K562 (cell line): ENCODE measurements at regions not wholly inside any gene's neighbourhood (a gene's known extent, or its start where the extent isn't known, plus 50 kb on each side); places are given as distances from the start of the nearest gene placed in this dataset.

Experiments used
- ATAC-seq: fragments of 200-7000 bp; cut with Tn5 transposase; 3 replicates; pipeline ENCODE4 v1.9.1; 2020; ENCODE audit warnings: moderate library complexity
- BruUV-seq: library from RNA; stranded (reverse); fragments of 400-500 nt; replicated peaks from 2 replicates; lab custom pipeline; 2021; lab: Mats Ljungman, UMichigan
- CTCF ChIA-PET: fragments of 300-600 bp; formaldehyde crosslinking; extraction: SDS; loops from one replicate; lab custom pipeline; 2021; ENCODE audit warnings: low intra/inter-chr PET ratio; lab: Yijun Ruan, JAX
- POLR2A ChIA-PET: fragments of 300-600, 350-650 bp; sonication (Branson Sonifier 250); formaldehyde crosslinking; extraction: SDS; loops from one replicate; lab custom pipeline; 2021; ENCODE audit warnings: antibody characterized with exemption, inconsistent platforms; lab: Yijun Ruan, JAX
- DNase-seq, 4 experiments: peaks; one replicate each; pipeline versions ENCODE4 v3.0.0 to v3.0.0-alpha.2; 2011 to 2018; ENCODE audit warnings: low spot score in 3 of 4, mixed read lengths in 3 of 4; ENCODE audit errors: extremely low read depth in 1 of 4
- FAIRE-seq: peaks from 2 replicates; lab custom pipeline; 2011; peaks lifted over from hg19 to GRCh38; lab: Jason Lieb, UNC
- H2AFZ ChIP-seq: 2 replicates; pipeline ENCODE4 v1.6.0; 2011; ENCODE audit warnings: low read depth, low read length, control low read depth, inconsistent platforms
- H3K27ac ChIP-seq: fragments of 200-600 bp; 3 replicates; pipeline ENCODE4 v1.8.0; 2011; ENCODE audit warnings: low read depth, mild to moderate bottlenecking, control low read depth, inconsistent platforms, low read length, moderate library complexity, mixed read lengths; ENCODE audit errors: extremely low read depth
- H3K27me3 ChIP-seq, 2 experiments: fragments of 300-600 bp in 1 of 2; 2 replicates in 1 of 2; 3 replicates in 1 of 2; pipeline versions ENCODE4 v1.6.0 to v1.8.0; 2011; ENCODE audit warnings: inconsistent platforms in 2 of 2, low read length in 2 of 2, mild to moderate bottlenecking in 1 of 2, mixed read lengths in 1 of 2, moderate library complexity in 1 of 2; ENCODE audit not compliant: control insufficient read depth in 2 of 2, insufficient read depth in 2 of 2
- H3K36me3 ChIP-seq: fragments of 300-600 bp; 3 replicates; pipeline ENCODE4 v1.8.0; 2011; ENCODE audit warnings: mild to moderate bottlenecking, low read length, inconsistent platforms; ENCODE audit not compliant: control insufficient read depth, insufficient read depth
- H3K4me1 ChIP-seq, 2 experiments: fragments of 200-600 bp in 1 of 2; replicated peaks in 1 of 2; 2 replicates in 1 of 2; 3 replicates in 1 of 2; pipeline versions ENCODE4 v1.5.1 to v1.8.0; 2011; ENCODE audit warnings: inconsistent platforms in 2 of 2, low read length in 2 of 2, mild to moderate bottlenecking in 1 of 2, mixed read lengths in 1 of 2, moderate library complexity in 1 of 2; ENCODE audit not compliant: control insufficient read depth in 2 of 2, insufficient read depth in 2 of 2
- H3K4me2 ChIP-seq: 2 replicates; pipeline ENCODE4 v1.6.1; 2011; ENCODE audit warnings: low read length, control low read depth, inconsistent platforms, mixed read lengths; ENCODE audit not compliant: insufficient read depth
- H3K4me3 ChIP-seq: fragments of 200-600 bp; sonication (generic), shearing (Covaris generic); 2 replicates; pipeline ENCODE4 v1.5.1; 2016; ENCODE audit warnings: control low read depth, inconsistent platforms
- H3K79me2 ChIP-seq: fragments of 200-600 bp; 3 replicates; pipeline ENCODE4 v1.8.0; 2011; ENCODE audit warnings: low read length, inconsistent platforms; ENCODE audit not compliant: control insufficient read depth, insufficient read depth
- H3K9ac ChIP-seq, 2 experiments: 2 replicates each; pipeline versions ENCODE4 v1.6.0 to v1.6.1; 2011; ENCODE audit warnings: low read depth in 2 of 2, low read length in 2 of 2, control low read depth in 1 of 2, inconsistent platforms in 1 of 2, mild to moderate bottlenecking in 1 of 2, mixed read lengths in 1 of 2; ENCODE audit not compliant: insufficient read depth in 1 of 2
- H3K9me1 ChIP-seq: one replicate; pipeline ENCODE4 v1.6.0; 2011; ENCODE audit warnings: inconsistent platforms, mild to moderate bottlenecking, low read length, moderate library complexity; ENCODE audit not compliant: control insufficient read depth, insufficient read depth
- H3K9me3 ChIP-seq: replicated peaks from 2 replicates; pipeline ENCODE4 v1.5.1; 2011; ENCODE audit warnings: low read depth, low read length, inconsistent platforms; ENCODE audit not compliant: control insufficient read depth, insufficient read depth
- H4K20me1 ChIP-seq: replicated peaks from 2 replicates; pipeline ENCODE4 v1.6.1; 2011; ENCODE audit warnings: low read length, inconsistent platforms, mixed read lengths; ENCODE audit not compliant: control insufficient read depth, insufficient read depth
- COPS2 ChIP-seq: fragments of 450-650 bp; conservative IDR thresholded peaks from 2 replicates; pipeline ENCODE4 v1.6.1; 2016; ENCODE audit warnings: mild to moderate bottlenecking, moderate library complexity
- FOSL1 ChIP-seq: fragments of 200-800 bp; sonication (Bioruptor generic); conservative IDR thresholded peaks from 2 replicates; pipeline ENCODE4 v1.6.1; 2016; ENCODE audit warnings: missing genetic modification characterization, missing compliant biosample characterization
- GABPB1 ChIP-seq: sonication (generic); formaldehyde crosslinking; IDR thresholded peaks from 2 replicates; pipeline ENCODE4 v1.8.0; 2022; ENCODE audit warnings: mild to moderate bottlenecking, missing genetic modification reagents
- KDM1A ChIP-seq, 2 experiments: fragments of 450-650 bp; IDR thresholded peaks; 2 replicates each; pipeline ENCODE4 v1.6.1; 2016; ENCODE audit warnings: mild to moderate bottlenecking in 2 of 2
- PCBP1 ChIP-seq: fragments of 200-400 bp; formaldehyde crosslinking; IDR thresholded peaks from 2 replicates; pipeline ENCODE4 v1.6.1; 2018; ENCODE audit warnings: mild to moderate bottlenecking, low read depth, low read length; ENCODE audit not compliant: poor library complexity, severe bottlenecking
- RCOR1 ChIP-seq, 2 experiments: IDR thresholded peaks; 2 replicates each; pipeline ENCODE4 v1.6.1; 2012; ENCODE audit warnings: low read depth in 2 of 2, low read length in 2 of 2, borderline replicate concordance in 1 of 2, improper control_type of control experiment in 1 of 2
- XRCC3 ChIP-seq: fragments of 450-650 bp; IDR thresholded peaks from 2 replicates; pipeline ENCODE4 v1.6.1; 2017; ENCODE audit warnings: mild to moderate bottlenecking, moderate library complexity
- ZEB2 ChIP-seq: fragments of 450-650 bp; IDR thresholded peaks from 2 replicates; pipeline ENCODE4 v1.6.1; 2016
- ZNF121 ChIP-seq: sonication (generic); formaldehyde crosslinking; conservative IDR thresholded peaks from 2 replicates; pipeline ENCODE4 v1.8.0; 2022; ENCODE audit warnings: missing genetic modification reagents
- ZNF133 ChIP-seq: fragments of 250-450 bp; sonication (Bioruptor Pico); IDR thresholded peaks from 2 replicates; pipeline ENCODE4 v1.4.0; 2020; ENCODE audit warnings: mild to moderate bottlenecking
- ZNF134 ChIP-seq: fragments of 250-450 bp; sonication (Bioruptor Pico); conservative IDR thresholded peaks from 2 replicates; pipeline ENCODE4 v1.4.0; 2020
- ZNF140 ChIP-seq: fragments of 250-450 bp; sonication (Bioruptor Pico); IDR thresholded peaks from 2 replicates; pipeline ENCODE4 v1.8.0; 2021; ENCODE audit warnings: moderate library complexity, mild to moderate bottlenecking, inconsistent platforms
- ZNF316 ChIP-seq: fragments of 450-650 bp; IDR thresholded peaks from 2 replicates; pipeline ENCODE4 v1.6.1; 2016
- ZNF507 ChIP-seq: conservative IDR thresholded peaks from 2 replicates; pipeline ENCODE4 v1.6.1; 2017; ENCODE audit warnings: missing genetic modification characterization, missing compliant biosample characterization
- ZNF584 ChIP-seq: fragments of 200-800 bp; sonication (Bioruptor generic); IDR thresholded peaks from 2 replicates; pipeline ENCODE4 v1.6.1; 2016; ENCODE audit warnings: low read depth, mild to moderate bottlenecking, missing genetic modification characterization, missing compliant biosample characterization
- WGBS: fragments of 100-300 bp; shearing (Covaris generic); methylation state at CpG from one replicate; pipeline ENCODE4 v1.1.6; 2016; ENCODE audit warnings: low coverage, mixed read lengths; ENCODE audit not compliant: insufficient coverage; ENCODE audit errors: missing lambda C conversion rate; 5-methylcytosine and 5-hydroxymethylcytosine counted together
- in situ Hi-C: fragments of 300-500 bp; cut with MboI; formaldehyde crosslinking; loops from 4 replicates; pipeline ENCODE4 v1.15.0; 2018; ENCODE audit warnings: inconsistent platforms, mixed read lengths
- intact Hi-C: fragments of 100-400 bp; cut with micrococcal nuclease; formaldehyde crosslinking; loops from 2 replicates; pipeline ENCODE4 v1.14.2; 2022
- TF ChIP-seq, protein P1 (sequence below), 2 experiments: fragments of 450-650 bp; IDR thresholded peaks; 2 replicates each; pipeline ENCODE4 v1.6.1; 2016
- TF ChIP-seq, protein P2 (sequence below): fragments of 200-800 bp; sonication (Bioruptor generic); IDR thresholded peaks from 2 replicates; pipeline ENCODE4 v1.6.1; 2017; ENCODE audit warnings: missing genetic modification characterization, missing compliant biosample characterization
- TF ChIP-seq, protein P3 (sequence below): fragments of 150-350 bp; conservative IDR thresholded peaks from 2 replicates; pipeline ENCODE4 v1.6.1; 2014; ENCODE audit warnings: low read length

DNA sequence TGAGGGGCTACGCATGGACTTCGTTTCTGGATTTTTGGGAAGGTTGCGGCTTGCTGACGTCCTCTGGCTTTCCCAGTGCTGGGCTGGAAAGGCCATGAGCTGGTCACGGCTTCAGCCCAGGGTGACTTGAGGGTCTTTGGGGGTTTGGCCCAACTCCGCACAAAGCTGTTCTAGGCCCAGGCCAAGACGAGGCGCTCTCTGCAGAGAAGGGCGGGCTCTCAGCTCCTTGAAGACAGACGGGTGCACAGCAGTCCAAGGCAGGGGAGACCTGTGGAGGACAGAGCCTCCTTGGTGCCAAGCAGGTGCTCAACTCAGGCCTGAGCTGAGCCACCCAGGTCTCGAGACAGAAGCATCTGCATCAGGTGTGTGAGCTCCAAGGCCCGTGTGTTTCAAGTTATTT is 1003.7 kb downstream of the BRD1 start:
- FAIRE-seq, result no peak
- H3K4me2 ChIP-seq, result no peak overlapping the region
- H3K4me1 ChIP-seq, result no peaks in the 10 kb centered on the region
- no TSS peak for BruUV-seq
- H3K9ac ChIP-seq, result no peak overlapping the region
- DNase-seq, result no peak
- peaks cover 0 to 8% of the 10 kb centered on the region in 2 experiments; a peak in 2 of 5 replicates for H3K27me3 ChIP-seq
- no peaks in the 10 kb centered on the region for H3K9me1 ChIP-seq
- no peaks in the 10 kb centered on the region for H3K79me2 ChIP-seq
- ChIA-PET CTCF (no interaction called here), POLR2A (no interaction called here)
- TF ChIP-seq, protein P1, sequence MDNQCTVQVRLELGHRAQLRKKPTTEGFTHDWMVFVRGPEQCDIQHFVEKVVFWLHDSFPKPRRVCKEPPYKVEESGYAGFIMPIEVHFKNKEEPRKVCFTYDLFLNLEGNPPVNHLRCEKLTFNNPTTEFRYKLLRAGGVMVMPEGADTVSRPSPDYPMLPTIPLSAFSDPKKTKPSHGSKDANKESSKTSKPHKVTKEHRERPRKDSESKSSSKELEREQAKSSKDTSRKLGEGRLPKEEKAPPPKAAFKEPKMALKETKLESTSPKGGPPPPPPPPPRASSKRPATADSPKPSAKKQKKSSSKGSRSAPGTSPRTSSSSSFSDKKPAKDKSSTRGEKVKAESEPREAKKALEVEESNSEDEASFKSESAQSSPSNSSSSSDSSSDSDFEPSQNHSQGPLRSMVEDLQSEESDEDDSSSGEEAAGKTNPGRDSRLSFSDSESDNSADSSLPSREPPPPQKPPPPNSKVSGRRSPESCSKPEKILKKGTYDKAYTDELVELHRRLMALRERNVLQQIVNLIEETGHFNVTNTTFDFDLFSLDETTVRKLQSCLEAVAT (IDR thresholded peaks at IDR 0.05), result no peak
- TF ChIP-seq ZNF133 (CRISPR knock-in tag) (no peak), PCBP1 (no peak), ZEB2 (no peak), ZNF134 (CRISPR knock-in tag) (no peak), ZNF316 (no peak), ZNF507 (tag) (no peak), ZNF584 (CRISPR knock-in tag) (no peak), FOSL1 (tag) (no peak), GABPB1 (CRISPR knock-in tag) (no peak), ZNF121 (no peak), ZNF140 (CRISPR knock-in tag) (no peak), RCOR1 (IDR thresholded peaks at IDR 0.05; ENCODE audit: borderline replicate concordance in 1 of 2, low read depth in 2 of 2, low read length in 2 of 2) (no peak), KDM1A (IDR thresholded peaks at IDR 0.05) (no peak), COPS2 (no peak), XRCC3 (no peak)
- TF ChIP-seq, protein P2, sequence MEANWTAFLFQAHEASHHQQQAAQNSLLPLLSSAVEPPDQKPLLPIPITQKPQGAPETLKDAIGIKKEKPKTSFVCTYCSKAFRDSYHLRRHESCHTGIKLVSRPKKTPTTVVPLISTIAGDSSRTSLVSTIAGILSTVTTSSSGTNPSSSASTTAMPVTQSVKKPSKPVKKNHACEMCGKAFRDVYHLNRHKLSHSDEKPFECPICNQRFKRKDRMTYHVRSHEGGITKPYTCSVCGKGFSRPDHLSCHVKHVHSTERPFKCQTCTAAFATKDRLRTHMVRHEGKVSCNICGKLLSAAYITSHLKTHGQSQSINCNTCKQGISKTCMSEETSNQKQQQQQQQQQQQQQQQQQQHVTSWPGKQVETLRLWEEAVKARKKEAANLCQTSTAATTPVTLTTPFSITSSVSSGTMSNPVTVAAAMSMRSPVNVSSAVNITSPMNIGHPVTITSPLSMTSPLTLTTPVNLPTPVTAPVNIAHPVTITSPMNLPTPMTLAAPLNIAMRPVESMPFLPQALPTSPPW, result no peak
- TF ChIP-seq, protein P3, sequence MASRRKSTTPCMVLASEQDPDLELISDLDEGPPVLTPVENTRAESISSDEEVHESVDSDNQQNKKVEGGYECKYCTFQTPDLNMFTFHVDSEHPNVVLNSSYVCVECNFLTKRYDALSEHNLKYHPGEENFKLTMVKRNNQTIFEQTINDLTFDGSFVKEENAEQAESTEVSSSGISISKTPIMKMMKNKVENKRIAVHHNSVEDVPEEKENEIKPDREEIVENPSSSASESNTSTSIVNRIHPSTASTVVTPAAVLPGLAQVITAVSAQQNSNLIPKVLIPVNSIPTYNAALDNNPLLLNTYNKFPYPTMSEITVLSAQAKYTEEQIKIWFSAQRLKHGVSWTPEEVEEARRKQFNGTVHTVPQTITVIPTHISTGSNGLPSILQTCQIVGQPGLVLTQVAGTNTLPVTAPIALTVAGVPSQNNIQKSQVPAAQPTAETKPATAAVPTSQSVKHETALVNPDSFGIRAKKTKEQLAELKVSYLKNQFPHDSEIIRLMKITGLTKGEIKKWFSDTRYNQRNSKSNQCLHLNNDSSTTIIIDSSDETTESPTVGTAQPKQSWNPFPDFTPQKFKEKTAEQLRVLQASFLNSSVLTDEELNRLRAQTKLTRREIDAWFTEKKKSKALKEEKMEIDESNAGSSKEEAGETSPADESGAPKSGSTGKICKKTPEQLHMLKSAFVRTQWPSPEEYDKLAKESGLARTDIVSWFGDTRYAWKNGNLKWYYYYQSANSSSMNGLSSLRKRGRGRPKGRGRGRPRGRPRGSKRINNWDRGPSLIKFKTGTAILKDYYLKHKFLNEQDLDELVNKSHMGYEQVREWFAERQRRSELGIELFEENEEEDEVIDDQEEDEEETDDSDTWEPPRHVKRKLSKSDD, result no peak
- in situ Hi-C loops, result no loop called here
- no peak overlapping the region for H3K27ac ChIP-seq
- no peaks in the 10 kb centered on the region for H3K9me3 ChIP-seq
- no peak overlapping the region for H2AFZ ChIP-seq
- WGBS, result 0% methylated on average over 11 of the region's 12 CpGs
- H4K20me1 ChIP-seq, result no peaks in the 10 kb centered on the region
- intact Hi-C loops, result no loop called here
- no peak for ATAC-seq
- H3K4me3 ChIP-seq, result no peak overlapping the region
- no peaks in the 10 kb centered on the region for H3K36me3 ChIP-seq
